Fibroblast of upper back skin (primary cell): ENCODE measurements at regions not wholly inside any gene's neighbourhood (a gene's known extent, or its start where the extent isn't known, plus 50 kb on each side); places are given as distances from the start of the nearest gene placed in this dataset.
"Not testable (repeated sequence)": the region's sequence is repeated elsewhere in the genome, so short reads cannot be mapped to it uniquely, and the experiment has no call there.

Source experiments
- DNase-seq: peaks from one replicate; pipeline ENCODE4 v3.0.0-alpha.2; 2013

DNA sequence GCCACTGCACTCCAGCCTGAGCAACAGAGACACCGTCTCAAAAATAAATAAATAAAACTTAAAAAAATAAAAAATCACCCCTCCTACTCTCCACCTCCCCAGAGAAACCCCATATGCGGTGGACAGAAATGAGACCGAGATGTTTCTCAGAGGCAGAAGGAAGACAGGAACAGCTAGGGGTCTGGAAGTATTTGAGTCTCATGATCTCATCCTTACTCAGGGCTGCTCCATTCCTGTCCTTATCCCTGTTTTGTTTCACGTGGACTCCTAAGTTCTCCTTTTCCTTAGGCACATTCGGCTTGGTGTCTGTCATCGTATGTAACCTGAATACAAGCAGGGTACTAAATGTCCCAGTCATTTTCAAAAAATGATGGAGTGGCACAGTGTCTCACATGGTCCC lies 76.1 kb downstream of the C9orf50 start:
- peak; percentile 66 for DNase-seq

GRCh38 chr9:129542741-129543140 lies 78.2 kb downstream of the C9orf50 start:
- DNase-seq = no peak

DNA sequence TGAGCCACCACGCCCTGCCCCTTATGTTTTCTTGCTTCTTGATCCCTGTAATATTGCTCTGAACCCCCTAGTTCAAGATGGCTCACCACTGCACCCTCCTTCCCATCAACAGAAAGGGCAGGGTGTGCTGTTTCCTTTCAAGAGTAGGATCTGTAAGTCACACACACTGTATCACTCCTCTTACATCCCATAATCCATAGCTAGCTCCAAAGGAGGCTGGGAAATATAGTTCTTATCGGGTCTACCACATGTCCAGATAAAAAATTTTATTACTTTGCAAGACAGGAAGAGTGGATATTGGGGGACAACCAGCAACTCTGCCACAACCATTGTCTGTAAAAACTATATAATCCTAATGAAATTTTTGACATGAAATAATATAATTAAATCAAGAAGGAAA lies 79.6 kb downstream of the C9orf50 start:
- DNase-seq = no peak

DNA sequence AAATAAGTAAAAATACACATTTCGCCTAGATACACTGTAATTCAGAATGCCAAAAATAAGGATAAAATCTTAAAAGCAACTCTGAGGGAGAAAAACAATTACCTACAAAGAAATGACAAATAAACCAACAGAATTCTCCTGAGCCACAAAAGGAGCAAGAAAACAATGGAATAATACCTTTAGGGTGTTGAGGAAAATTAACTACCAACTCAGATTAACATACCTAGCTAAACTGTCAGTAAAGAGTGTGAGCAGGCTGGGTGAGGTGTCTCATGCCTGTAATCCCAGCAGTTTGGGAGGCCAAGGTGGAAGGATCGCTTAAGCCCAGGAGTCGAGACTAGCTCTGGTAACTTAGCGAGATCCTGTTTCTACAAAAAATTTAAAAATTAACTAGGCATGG lies 81.5 kb downstream of the C9orf50 start:
- no peak for DNase-seq

- DNase-seq = not testable (repeated sequence)
Measured at GRCh38 chr9:129531860-129532402, 89.0 kb downstream of the C9orf50 start.

- DNase-seq = not testable (repeated sequence)
Measured at GRCh38 chr9:129527955-129528354, 92.9 kb downstream of the C9orf50 start.

DNA sequence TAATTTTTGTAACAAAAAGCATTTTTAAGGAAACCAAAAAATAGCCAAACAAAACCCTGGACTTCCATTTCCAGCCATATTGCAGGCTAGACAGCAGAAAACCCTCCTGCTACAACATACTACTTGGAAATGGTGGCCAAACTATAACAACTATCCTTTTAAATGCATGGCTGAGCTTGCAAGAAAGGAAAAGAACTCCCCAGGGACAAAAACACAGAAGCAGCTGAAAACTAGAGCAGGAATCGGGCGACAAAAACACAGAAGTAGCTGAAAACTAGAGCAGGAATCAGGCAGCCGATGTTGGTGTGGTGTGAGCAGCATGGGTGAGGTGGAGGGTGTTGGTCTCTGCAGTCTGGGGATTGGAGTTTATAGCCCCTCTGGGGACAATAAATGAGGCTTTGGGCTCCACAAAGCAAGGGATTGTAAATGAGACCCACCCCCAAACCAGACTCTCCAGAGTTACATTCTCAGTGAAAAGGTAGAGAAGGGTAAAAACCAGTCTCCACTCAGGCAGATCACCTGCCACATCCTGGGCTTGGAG lies 95.2 kb downstream of the C9orf50 start:
- DNase-seq = no peak

GRCh38 chr9:129524582-129525270 lies 96.2 kb downstream of the C9orf50 start:
- no peak for DNase-seq

DNA sequence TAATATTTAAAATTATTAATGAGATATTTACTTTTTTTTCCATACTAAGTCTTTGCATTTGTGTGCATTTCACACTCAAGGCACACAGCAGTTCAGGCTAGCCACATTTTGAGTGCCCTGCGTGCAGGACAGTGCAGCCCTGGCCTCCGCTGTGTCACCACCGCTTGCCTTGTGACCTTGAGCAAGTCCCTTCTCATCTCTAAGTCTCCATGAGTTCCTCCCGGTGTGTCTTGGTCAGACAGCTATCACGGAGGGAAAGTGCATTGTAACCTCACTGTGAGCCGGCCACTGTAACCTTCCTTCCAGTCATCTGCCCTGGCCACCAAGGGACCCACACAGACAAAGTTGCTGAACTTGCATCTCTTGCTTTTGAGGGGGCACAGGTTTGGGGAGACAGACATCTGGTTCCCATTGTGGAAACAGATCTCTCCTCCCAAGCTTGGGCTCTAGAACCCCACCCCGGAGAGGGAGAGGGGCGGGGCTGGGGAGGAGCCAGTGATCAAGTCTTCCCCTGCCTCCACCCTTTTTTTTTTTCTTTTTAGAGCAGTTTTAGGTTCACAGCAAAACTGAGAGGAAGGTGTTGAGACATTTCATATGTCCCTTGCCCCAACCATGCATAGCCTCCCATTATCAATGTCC lies 96.8 kb downstream of the C9orf50 start:
- no peak for DNase-seq

DNA sequence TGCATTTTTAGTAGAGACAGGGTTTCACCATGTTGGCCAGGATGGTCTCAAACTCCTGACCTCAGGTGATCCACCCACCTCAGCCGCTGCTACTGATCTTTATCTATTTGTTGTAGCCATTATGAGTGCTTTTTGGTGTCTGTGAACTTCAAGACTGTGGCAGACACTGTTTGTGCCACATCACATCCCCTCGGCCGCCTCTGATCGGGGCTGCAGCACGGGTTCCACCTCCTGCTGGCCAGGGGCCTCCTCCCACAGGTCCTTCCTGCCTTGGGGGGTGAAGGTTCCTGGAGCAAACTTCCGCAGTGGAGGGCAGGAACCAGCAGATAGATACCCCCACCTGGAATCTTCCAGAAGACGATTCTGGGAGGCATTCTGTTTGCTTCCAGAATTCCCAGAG lies 98.5 kb downstream of the C9orf50 start:
- no peak for DNase-seq

DNA sequence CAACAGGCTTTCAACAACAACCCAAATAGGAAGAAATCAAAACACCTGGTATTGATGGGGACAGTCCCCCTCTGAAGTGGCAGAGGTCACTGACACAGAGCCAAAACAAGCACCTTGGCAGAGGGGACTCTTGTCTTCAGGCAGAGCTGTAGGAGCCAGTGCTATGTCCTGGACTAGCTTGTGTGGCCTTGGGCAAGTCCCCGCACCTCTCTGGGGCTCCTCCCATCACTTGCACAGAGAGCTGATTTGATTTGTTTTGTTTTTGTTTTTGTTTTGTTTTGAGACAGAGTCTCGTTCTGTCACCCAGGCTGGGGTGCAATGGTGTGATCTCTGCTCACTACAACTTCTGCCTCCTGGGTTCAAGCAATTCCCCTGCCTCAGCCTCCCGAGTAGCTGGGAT lies 100.8 kb downstream of the C9orf50 start:
- DNase-seq = no peak

DNA sequence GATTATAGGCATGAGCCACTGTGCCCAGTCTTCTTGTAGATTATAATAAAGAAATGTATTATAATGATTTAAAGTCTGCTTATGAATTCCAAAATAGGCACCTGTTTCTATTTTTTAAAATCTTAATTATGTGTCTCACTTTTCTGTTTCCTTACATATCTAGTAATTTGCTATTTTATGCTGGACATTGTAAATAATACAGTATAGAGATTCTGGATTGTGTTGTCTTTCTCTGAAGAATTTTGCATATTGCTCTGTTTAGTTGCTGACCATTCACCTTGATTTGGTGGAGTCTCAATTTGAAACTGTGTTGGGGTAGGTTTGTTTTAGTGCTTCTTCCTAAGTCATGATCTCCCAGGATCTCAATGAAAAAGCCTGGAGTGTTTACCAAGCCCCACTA lies 102.8 kb downstream of the C9orf50 start:
- no peak for DNase-seq

DNA sequence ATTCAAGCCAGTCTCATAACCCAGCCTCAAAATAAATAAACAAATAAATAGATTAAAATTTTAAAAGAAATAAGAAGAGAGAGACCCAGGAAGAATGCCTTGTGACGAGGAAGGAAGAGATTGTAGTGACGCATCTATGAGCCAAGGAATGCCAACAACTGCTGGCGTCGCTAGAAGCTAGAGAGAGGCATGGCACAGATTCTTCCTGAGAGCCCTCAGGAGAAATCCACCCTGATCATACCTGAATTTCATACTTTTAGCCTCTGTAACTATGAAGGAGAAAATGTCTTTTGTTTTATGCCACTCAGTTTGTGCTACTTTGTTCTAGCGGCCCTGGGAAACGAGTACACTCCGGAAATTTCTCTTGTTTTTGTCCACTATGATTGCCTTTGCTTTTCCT lies 103.9 kb downstream of the C9orf50 start:
- DNase-seq = no peak

DNA sequence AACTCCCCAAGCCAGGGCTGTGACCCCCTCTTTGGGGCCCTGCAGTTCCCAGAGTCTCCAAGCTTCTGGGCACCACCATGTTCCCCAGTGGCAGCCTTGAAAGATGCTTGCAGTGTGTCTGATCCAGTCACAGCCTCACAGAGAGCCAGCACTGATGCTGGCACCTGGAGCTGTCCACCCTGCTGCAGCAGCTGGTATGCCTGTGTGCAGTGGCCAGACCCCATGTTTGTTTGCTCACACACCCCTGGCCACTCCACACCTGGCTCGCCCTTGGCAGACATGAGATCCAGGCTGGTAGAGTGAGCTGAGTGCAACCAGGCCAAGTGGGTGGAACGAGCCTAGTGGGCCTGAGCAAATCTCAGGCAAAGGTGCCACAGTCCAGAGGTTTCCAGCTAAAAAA lies 106.0 kb downstream of the C9orf50 start:
- no peak for DNase-seq

GRCh38 chr9:129514497-129514867 lies 106.4 kb downstream of the C9orf50 start:
- DNase-seq = no peak

DNA sequence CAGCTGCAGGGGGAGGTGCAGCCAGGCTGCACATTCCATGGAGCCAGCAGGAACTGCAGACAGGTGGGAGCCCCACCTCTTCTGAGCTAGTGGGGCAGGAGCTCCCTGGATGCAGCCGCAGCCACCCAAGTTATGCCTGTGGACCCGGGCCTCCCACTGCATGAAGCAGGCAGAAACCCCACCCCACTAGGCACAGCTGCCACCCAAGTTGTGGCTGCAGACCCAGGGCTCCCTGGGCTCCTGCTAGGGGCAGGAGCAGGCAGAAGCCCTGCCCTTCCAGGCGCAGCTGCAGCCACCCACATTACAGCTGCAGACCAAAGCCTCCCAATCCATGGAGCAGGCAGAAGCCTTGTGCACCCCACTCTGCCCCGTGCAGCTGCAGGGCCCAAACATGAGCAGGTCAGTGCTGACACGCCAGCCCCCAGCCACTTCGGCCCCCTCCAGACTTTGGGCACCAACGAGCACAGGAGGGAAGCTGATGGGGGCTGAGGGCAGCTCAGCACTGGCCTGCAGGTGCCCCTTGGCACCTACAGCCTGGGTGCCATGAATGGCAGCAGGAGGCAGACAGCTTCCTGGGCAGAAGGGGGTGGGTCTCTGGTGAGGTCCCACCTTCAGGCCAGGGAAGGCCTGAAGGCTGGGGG lies 106.9 kb downstream of the C9orf50 start:
- DNase-seq = no peak

- DNase-seq = no peak
Measured at GRCh38 chr9:129513282-129513681, 107.6 kb downstream of the C9orf50 start.

DNA sequence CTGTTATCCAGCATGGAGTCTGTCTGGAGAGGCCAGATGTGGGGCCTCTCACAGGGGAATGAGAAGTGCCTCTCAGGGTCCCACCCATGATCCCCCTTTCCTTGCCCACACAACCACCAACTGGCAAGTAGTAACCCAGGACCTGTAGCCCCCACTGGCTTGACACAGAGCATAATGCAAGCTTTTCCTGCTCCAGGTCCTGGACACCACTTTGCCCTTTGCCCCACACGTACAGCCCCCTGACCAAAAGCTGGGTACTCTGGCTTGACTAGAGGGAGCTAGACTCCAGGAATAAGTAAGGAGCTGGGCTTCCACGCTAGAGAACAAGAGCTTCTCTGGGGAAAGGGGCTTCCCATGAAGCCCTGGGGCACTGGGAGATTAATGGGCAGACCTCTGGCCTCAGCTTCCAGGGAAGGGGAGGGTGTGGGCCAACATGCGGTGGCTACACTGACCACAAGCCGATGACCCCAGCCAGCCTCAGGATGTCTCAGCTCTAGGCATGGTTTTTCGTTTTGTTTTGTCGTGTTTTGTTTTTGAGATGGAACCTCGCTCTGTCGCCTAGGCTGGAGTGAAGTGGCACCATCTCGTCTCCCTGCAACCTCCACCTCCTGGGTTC lies 109.5 kb downstream of the C9orf50 start:
- no peak for DNase-seq

GRCh38 chr9:129509533-129509928 lies 111.4 kb downstream of the C9orf50 start:
- DNase-seq = peak; percentile 89

DNA sequence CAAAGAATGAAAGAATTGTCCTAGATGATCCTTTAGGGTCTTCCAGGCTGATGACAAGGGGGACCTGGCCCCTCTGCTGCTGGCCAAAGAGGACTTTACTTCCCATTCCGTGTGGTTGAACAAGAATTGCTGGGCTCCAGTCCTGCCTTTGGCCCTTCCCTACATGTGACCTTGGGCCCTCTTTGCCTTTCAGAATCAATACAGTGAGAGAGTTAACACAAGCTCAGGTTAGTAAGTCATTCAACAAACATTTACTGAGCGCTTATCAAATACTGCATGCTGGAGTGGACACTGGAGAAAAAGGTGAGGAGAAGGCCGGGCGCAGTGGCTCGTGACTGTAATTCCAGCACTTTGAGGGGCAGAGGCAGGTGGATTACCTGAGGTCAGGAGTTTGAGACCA lies 113.1 kb downstream of the C9orf50 start:
- no peak for DNase-seq

DNA sequence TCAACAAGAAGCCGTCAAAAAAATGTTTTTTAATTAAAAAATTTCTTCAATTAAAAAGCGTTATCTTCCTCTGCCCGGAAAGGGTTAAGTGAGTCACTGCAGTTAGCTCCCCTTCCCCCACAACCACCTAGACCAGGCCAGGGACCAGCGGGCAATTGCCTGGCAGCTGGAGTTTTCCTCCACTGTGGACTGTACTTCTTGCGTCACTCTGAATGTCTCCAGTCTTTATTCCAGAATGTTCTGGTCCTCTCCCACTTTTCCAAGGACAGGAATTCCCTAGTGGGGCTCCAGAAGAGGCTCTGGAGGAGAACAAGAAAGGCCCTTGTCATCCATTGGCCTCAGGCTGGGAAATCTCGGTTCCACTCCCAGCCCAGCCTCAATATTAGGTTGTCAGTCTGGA lies 114.0 kb downstream of the C9orf50 start:
- DNase-seq = no peak

DNA sequence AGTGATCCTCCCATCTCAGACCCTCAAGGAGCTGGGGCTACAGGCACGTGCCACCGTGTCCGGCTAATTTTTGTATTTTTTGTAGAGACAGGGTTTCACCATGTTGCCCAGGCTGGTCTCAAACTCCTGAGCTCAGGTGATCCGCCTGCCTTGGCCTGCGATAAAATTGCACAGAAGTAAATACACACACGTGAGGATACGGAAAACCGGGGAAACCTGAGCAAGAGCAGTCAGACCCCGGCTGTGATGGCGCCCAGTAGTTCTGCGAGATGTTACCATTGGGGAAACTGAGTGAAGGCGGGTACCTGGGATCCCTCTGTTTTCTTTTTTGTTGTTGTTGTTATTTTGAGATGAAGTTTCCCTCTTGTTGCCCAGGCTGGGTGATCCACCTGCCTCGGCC lies 114.9 kb downstream of the C9orf50 start:
- DNase-seq = no peak

GRCh38 chr9:129505270-129505902 lies 115.5 kb downstream of the C9orf50 start:
- DNase-seq = no peak
